SK-N-SH treated with all-trans-retinoic acid at 6 μM for 48 hours (cell line): ENCODE measurements at regions not wholly inside any gene's neighbourhood (a gene's known extent, or its start where the extent isn't known, plus 50 kb on each side); places are given as distances from the start of the nearest gene placed in this dataset.

Experiments used
- ATAC-seq: fragments of 200-7000 bp; cut with Tn5 transposase; 3 replicates; pipeline ENCODE4 v1.9.1; 2020; ENCODE audit warnings: mild to moderate bottlenecking, moderate library complexity
- ARNTL ChIP-seq: fragments of 450-650 bp; formaldehyde crosslinking; IDR thresholded peaks from 2 replicates; pipeline ENCODE4 v1.5.0; 2020; ENCODE audit warnings: low read depth, mild to moderate bottlenecking, moderate library complexity, borderline replicate concordance
- BACH2 ChIP-seq: fragments of 250-450 bp; sonication (Bioruptor Pico); IDR thresholded peaks from 2 replicates; pipeline ENCODE4 v1.9.0; 2021; ENCODE audit warnings: mild to moderate bottlenecking, borderline replicate concordance
- CSDC2 ChIP-seq: fragments of 250-450 bp; sonication (Bioruptor Pico); IDR thresholded peaks from 2 replicates; pipeline ENCODE4 v1.5.0; 2020; ENCODE audit warnings: mild to moderate bottlenecking, moderate library complexity
- ESRRG ChIP-seq: fragments of 250-450 bp; sonication (Bioruptor Pico); IDR thresholded peaks from 2 replicates; pipeline ENCODE4 v1.6.1; 2021; ENCODE audit warnings: mild to moderate bottlenecking
- GLIS3 ChIP-seq: fragments of 250-450 bp; sonication (Bioruptor Pico); IDR thresholded peaks from 2 replicates; pipeline ENCODE4 v1.5.0; 2020; ENCODE audit warnings: mild to moderate bottlenecking, moderate library complexity
- ISL1 ChIP-seq: fragments of 250-450 bp; sonication (Bioruptor Pico); IDR thresholded peaks from 2 replicates; pipeline ENCODE4 v2.1.2; 2022; ENCODE audit warnings: mild to moderate bottlenecking, moderate library complexity
- OSR1 ChIP-seq: fragments of 250-450 bp; sonication (Bioruptor Pico); IDR thresholded peaks from 2 replicates; pipeline ENCODE4 v1.8.0; 2022; ENCODE audit warnings: moderate library complexity, mild to moderate bottlenecking, inconsistent platforms
- PPARA ChIP-seq: fragments of 250-450 bp; sonication (Bioruptor Pico); IDR thresholded peaks from 2 replicates; pipeline ENCODE4 v1.5.0; 2020; ENCODE audit warnings: mild to moderate bottlenecking, borderline replicate concordance
- RARB ChIP-seq: fragments of 250-450 bp; sonication (Bioruptor Pico); IDR thresholded peaks from 2 replicates; pipeline ENCODE4 v1.8.0; 2021; ENCODE audit warnings: mild to moderate bottlenecking, moderate library complexity
- SNAI2 ChIP-seq: fragments of 250-450 bp; sonication (Bioruptor Pico); IDR thresholded peaks from 2 replicates; pipeline ENCODE4 v1.5.0; 2020; ENCODE audit warnings: mild to moderate bottlenecking, moderate library complexity
- TCF4 ChIP-seq: fragments of 250-450 bp; sonication (Bioruptor Pico); IDR thresholded peaks from 2 replicates; pipeline ENCODE4 v1.8.0; 2021; ENCODE audit warnings: mild to moderate bottlenecking, moderate library complexity, borderline replicate concordance
- TOX ChIP-seq: fragments of 250-450 bp; sonication (Bioruptor Pico); IDR thresholded peaks from 2 replicates; pipeline ENCODE4 v1.8.0; 2021; ENCODE audit warnings: mild to moderate bottlenecking, moderate library complexity, borderline replicate concordance
- ZFP3 ChIP-seq: fragments of 250-450 bp; sonication (Bioruptor Pico); IDR thresholded peaks from 2 replicates; pipeline ENCODE4 v1.5.0; 2020; ENCODE audit warnings: mild to moderate bottlenecking, moderate library complexity
- ZNF565 ChIP-seq: fragments of 450-650 bp; formaldehyde crosslinking; conservative IDR thresholded peaks from 2 replicates; pipeline ENCODE4 v1.5.0; 2020; ENCODE audit warnings: low read depth, mild to moderate bottlenecking, moderate library complexity
- ZNF70 ChIP-seq: fragments of 450-650 bp; formaldehyde crosslinking; IDR thresholded peaks from 2 replicates; pipeline ENCODE4 v1.5.0; 2020; ENCODE audit warnings: mild to moderate bottlenecking, moderate library complexity
- ZNF8 ChIP-seq: fragments of 450-650 bp; formaldehyde crosslinking; IDR thresholded peaks from 2 replicates; pipeline ENCODE4 v1.5.0; 2020; ENCODE audit warnings: mild to moderate bottlenecking, moderate library complexity
- TF ChIP-seq, protein P1 (sequence below): fragments of 250-450 bp; sonication (Bioruptor Pico); IDR thresholded peaks from 2 replicates; pipeline ENCODE4 v1.5.1; 2021; ENCODE audit warnings: mild to moderate bottlenecking, moderate library complexity
- TF ChIP-seq, protein P2 (sequence below): fragments of 250-450 bp; sonication (Bioruptor Pico); IDR thresholded peaks from 2 replicates; pipeline ENCODE4 v1.8.0; 2020; ENCODE audit warnings: mild to moderate bottlenecking, moderate library complexity, borderline replicate concordance
- TF ChIP-seq, protein P3 (sequence below): fragments of 250-450 bp; sonication (Bioruptor Pico); IDR thresholded peaks from 2 replicates; pipeline ENCODE4 v1.8.0; 2021; ENCODE audit warnings: low read depth, mild to moderate bottlenecking, moderate library complexity, borderline replicate concordance
- TF ChIP-seq, protein P4 (sequence below): fragments of 250-450 bp; sonication (Bioruptor Pico); IDR thresholded peaks from 2 replicates; pipeline ENCODE4 v1.5.1; 2020; ENCODE audit warnings: low read depth, mild to moderate bottlenecking, moderate library complexity

DNA sequence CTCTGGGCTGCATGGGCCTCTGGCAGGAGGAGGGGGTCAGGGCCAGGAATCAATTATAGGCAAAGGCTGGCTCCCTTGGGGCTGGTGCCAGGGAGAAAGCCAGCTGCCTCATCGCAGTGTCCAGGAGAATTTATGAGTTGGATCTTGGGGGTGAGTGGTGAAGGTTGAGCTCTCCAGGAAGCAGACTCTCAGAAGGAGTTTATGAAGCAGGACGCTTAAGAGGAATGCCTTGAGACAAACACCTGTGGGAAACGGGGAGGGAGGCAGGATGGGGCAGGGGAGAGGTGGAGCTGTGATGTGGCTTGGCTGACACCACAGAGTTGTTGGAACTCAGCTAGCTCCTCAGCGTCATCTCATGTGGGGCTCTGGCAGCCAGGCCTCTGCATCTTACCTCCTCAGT lies 428.5 kb downstream of the RPS24 start:
- ATAC-seq = no peak
- TF ChIP-seq ZNF565 (CRISPR knock-in tag) (no peak), OSR1 (CRISPR knock-in tag) (no peak), TOX (CRISPR knock-in tag) (no peak), ZFP3 (CRISPR knock-in tag) (no peak)
- TF ChIP-seq, protein P1, sequence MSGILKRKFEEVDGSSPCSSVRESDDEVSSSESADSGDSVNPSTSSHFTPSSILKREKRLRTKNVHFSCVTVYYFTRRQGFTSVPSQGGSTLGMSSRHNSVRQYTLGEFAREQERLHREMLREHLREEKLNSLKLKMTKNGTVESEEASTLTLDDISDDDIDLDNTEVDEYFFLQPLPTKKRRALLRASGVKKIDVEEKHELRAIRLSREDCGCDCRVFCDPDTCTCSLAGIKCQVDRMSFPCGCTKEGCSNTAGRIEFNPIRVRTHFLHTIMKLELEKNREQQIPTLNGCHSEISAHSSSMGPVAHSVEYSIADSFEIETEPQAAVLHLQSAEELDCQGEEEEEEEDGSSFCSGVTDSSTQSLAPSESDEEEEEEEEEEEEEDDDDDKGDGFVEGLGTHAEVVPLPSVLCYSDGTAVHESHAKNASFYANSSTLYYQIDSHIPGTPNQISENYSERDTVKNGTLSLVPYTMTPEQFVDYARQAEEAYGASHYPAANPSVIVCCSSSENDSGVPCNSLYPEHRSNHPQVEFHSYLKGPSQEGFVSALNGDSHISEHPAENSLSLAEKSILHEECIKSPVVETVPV (CRISPR knock-in tag) = no peak

DNA sequence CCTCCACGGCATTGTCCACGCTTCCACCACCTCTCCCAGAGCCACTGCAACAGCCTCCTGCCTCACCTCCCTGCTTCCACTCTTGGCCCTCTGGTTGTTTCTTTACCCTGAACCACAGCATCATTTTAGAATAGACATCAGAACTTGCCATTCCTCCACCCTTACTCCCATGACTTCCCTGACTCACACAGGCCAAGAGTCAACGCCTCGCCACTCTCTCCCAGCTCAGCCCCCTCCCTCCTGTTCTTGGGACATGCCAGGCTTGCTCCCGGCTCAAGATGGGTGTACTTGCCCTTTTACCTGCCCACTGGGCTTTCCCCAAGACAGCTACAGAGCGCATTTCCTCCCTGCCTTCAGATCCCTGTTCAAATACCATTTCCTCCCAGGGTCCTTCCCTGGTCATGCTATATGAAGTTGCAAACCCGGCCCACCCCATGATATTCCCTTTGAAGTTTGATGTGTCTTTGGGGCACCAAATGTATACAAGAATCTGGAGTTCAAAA lies 429.1 kb downstream of the RPS24 start:
- TF ChIP-seq RARB (no peak), ZNF565 (CRISPR knock-in tag) (no peak), ZFP3 (CRISPR knock-in tag) (no peak), OSR1 (CRISPR knock-in tag) (no peak), TOX (CRISPR knock-in tag) (no peak), ESRRG (CRISPR knock-in tag) (no peak), ZNF8 (CRISPR knock-in tag) (no peak), ZNF70 (CRISPR knock-in tag) (no peak), PPARA (CRISPR knock-in tag) (no peak), ARNTL (CRISPR knock-in tag) (no peak), SNAI2 (no peak), CSDC2 (no peak), ISL1 (CRISPR knock-in tag) (no peak), BACH2 (CRISPR knock-in tag) (no peak)
- TF ChIP-seq, protein P2, sequence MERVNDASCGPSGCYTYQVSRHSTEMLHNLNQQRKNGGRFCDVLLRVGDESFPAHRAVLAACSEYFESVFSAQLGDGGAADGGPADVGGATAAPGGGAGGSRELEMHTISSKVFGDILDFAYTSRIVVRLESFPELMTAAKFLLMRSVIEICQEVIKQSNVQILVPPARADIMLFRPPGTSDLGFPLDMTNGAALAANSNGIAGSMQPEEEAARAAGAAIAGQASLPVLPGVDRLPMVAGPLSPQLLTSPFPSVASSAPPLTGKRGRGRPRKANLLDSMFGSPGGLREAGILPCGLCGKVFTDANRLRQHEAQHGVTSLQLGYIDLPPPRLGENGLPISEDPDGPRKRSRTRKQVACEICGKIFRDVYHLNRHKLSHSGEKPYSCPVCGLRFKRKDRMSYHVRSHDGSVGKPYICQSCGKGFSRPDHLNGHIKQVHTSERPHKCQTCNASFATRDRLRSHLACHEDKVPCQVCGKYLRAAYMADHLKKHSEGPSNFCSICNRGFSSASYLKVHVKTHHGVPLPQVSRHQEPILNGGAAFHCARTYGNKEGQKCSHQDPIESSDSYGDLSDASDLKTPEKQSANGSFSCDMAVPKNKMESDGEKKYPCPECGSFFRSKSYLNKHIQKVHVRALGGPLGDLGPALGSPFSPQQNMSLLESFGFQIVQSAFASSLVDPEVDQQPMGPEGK (CRISPR knock-in tag) = no peak
- TF ChIP-seq, protein P3, sequence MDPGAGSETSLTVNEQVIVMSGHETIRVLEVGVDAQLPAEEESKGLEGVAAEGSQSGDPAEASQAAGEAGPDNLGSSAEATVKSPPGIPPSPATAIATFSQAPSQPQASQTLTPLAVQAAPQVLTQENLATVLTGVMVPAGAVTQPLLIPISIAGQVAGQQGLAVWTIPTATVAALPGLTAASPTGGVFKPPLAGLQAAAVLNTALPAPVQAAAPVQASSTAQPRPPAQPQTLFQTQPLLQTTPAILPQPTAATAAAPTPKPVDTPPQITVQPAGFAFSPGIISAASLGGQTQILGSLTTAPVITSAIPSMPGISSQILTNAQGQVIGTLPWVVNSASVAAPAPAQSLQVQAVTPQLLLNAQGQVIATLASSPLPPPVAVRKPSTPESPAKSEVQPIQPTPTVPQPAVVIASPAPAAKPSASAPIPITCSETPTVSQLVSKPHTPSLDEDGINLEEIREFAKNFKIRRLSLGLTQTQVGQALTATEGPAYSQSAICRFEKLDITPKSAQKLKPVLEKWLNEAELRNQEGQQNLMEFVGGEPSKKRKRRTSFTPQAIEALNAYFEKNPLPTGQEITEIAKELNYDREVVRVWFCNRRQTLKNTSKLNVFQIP = no peak
- TF ChIP-seq, protein P4, sequence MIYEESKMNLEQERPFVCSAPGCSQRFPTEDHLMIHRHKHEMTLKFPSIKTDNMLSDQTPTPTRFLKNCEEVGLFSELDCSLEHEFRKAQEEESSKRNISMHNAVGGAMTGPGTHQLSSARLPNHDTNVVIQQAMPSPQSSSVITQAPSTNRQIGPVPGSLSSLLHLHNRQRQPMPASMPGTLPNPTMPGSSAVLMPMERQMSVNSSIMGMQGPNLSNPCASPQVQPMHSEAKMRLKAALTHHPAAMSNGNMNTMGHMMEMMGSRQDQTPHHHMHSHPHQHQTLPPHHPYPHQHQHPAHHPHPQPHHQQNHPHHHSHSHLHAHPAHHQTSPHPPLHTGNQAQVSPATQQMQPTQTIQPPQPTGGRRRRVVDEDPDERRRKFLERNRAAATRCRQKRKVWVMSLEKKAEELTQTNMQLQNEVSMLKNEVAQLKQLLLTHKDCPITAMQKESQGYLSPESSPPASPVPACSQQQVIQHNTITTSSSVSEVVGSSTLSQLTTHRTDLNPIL (CRISPR knock-in tag) = no peak
- TF ChIP-seq, protein P1 (CRISPR knock-in tag) = no peak
- ATAC-seq = no peak

GRCh38 chr10:78464118-78464855 lies 430.6 kb downstream of the RPS24 start:
- no peak for ATAC-seq
- no peak for TF ChIP-seq ESRRG (CRISPR knock-in tag)
- TF ChIP-seq ZNF8 (CRISPR knock-in tag) = no peak
- TF ChIP-seq, protein P3 = no peak
- TF ChIP-seq ZFP3 (CRISPR knock-in tag) = no peak
- no peak for TF ChIP-seq ISL1 (CRISPR knock-in tag)
- no peak for TF ChIP-seq GLIS3 (CRISPR knock-in tag)
- TF ChIP-seq, protein P1 (CRISPR knock-in tag) = no peak
- no peak for TF ChIP-seq TCF4 (CRISPR knock-in tag)
